ENCODE measurements at regions not wholly inside any gene's neighbourhood (a gene's known extent, or its start where the extent isn't known, plus 50 kb on each side); places are given as distances from the start of the nearest gene placed in this dataset.

DNA sequence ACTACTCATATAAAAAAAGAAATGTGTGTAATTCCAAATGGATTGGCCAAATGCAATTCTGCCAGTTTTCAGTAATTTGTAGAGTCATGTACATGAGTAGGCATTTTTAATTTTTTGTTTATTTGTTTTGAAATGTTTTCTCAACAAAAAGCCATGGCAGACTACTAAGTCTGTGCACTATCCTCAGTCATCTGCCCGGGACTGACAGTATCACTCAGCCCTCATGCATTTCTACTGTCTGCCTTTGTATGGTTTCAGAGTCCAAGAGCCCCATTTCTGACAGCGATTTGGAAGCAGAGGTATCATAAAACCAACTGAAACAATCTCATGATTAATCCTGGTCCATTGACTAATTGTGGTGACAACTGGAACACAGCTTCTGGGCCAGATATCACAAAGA lies 109.9 kb upstream of the NYAP2 start:
- dilution Hi-C loops (cut with MboI; ENCODE audit: extremely low pct_ligation_motif_present, low sequenced_read_pairs): no loop called here
- no peak for FAIRE-seq
- no peak overlapping the region for H3K27ac ChIP-seq (ENCODE audit: control insufficient read depth, insufficient read depth, low read length)

DNA sequence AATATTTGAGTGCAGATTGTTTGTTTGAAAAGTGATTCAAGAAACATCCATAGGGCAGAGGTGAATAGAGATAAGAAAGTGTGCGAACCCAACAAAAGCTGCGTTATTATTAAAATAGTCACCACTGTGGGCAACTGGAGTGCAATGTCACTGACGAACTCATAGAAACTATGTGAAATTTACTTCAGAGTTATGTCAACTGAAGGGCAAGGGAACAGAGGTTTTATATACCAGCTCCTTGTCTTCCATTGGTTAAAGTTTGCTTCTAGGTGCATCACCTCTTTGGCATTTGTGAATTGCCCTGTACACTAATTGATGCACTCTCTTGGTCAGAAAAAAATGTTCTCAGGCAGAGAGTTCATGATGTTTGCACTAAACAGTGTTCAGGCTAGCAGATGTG lies 110.5 kb upstream of the NYAP2 start:
- H3K4me2 ChIP-seq (ENCODE audit: control insufficient read depth, extremely low read depth, insufficient read depth, low read depth, low read length): no peak overlapping the region
- DNase-seq (ENCODE audit: low read depth, low spot score) (no peak), FAIRE-seq (no peak)
- H3K4me3 ChIP-seq (ENCODE audit: control insufficient read depth in 2 of 3, extremely low read depth in 1 of 3, insufficient read depth in 2 of 3, low read depth in 1 of 3, low read length in 3 of 3): no peak overlapping the region
- H3K79me2 ChIP-seq (ENCODE audit: control insufficient read depth, insufficient read depth, low read length): no peaks in the 10 kb centered on the region
- no peaks in the 10 kb centered on the region for H3K36me3 ChIP-seq (ENCODE audit: control insufficient read depth in 2 of 2, extremely low read depth in 1 of 2, insufficient read depth in 2 of 2, low read length in 2 of 2)
- TF ChIP-seq, protein P1, sequence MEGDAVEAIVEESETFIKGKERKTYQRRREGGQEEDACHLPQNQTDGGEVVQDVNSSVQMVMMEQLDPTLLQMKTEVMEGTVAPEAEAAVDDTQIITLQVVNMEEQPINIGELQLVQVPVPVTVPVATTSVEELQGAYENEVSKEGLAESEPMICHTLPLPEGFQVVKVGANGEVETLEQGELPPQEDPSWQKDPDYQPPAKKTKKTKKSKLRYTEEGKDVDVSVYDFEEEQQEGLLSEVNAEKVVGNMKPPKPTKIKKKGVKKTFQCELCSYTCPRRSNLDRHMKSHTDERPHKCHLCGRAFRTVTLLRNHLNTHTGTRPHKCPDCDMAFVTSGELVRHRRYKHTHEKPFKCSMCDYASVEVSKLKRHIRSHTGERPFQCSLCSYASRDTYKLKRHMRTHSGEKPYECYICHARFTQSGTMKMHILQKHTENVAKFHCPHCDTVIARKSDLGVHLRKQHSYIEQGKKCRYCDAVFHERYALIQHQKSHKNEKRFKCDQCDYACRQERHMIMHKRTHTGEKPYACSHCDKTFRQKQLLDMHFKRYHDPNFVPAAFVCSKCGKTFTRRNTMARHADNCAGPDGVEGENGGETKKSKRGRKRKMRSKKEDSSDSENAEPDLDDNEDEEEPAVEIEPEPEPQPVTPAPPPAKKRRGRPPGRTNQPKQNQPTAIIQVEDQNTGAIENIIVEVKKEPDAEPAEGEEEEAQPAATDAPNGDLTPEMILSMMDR (optimal IDR thresholded peaks at IDR 0.05 in 1 of 3, IDR thresholded peaks at IDR 0.05 in 1 of 3, conservative IDR thresholded peaks at IDR 0.05 in 1 of 3; ENCODE audit: extremely low read depth in 1 of 3, insufficient read depth in 2 of 3, low read length in 3 of 3): no peak
- TF ChIP-seq EZH2 (IDR thresholded peaks at IDR 0.05; ENCODE audit: low read length): no peak
- no peak overlapping the region for H3K27ac ChIP-seq (ENCODE audit: control insufficient read depth, insufficient read depth, low read length)
- no peak overlapping the region for H3K9ac ChIP-seq (ENCODE audit: control insufficient read depth, extremely low read depth, insufficient read depth, low read length)
- no peak overlapping the region for H2AFZ ChIP-seq (ENCODE audit: control insufficient read depth, low read length)
- H3K27me3 ChIP-seq (ENCODE audit: control insufficient read depth, extremely low read depth, insufficient read depth, low read length): no peaks in the 10 kb centered on the region
- no peaks in the 10 kb centered on the region for H3K4me1 ChIP-seq (ENCODE audit: control insufficient read depth, extremely low read depth, insufficient read depth, low read length)
- H3K9me3 ChIP-seq (ENCODE audit: control insufficient read depth, low read depth, low read length): no peaks in the 10 kb centered on the region
- H4K20me1 ChIP-seq (ENCODE audit: control insufficient read depth, extremely low read depth, insufficient read depth, low read length): no peaks in the 10 kb centered on the region
- no peaks in the 10 kb centered on the region for H3K9me1 ChIP-seq (ENCODE audit: control insufficient read depth, extremely low read depth, insufficient read depth, low read length)
- dilution Hi-C loops (cut with MboI; ENCODE audit: extremely low pct_ligation_motif_present, low sequenced_read_pairs): no loop called here

More for the DNA sequence above, 109.9 kb upstream of the NYAP2 start:
- H3K9me3 ChIP-seq (ENCODE audit: control insufficient read depth, low read depth, low read length): no peaks in the 10 kb centered on the region
- H3K9ac ChIP-seq (ENCODE audit: control insufficient read depth, extremely low read depth, insufficient read depth, low read length): no peak overlapping the region
- H3K4me3 ChIP-seq (ENCODE audit: control insufficient read depth in 2 of 3, extremely low read depth in 1 of 3, insufficient read depth in 2 of 3, low read depth in 1 of 3, low read length in 3 of 3): no peak overlapping the region
- no peaks in the 10 kb centered on the region for H3K4me1 ChIP-seq (ENCODE audit: control insufficient read depth, extremely low read depth, insufficient read depth, low read length)
- no peaks in the 10 kb centered on the region for H3K27me3 ChIP-seq (ENCODE audit: control insufficient read depth, extremely low read depth, insufficient read depth, low read length)
- H4K20me1 ChIP-seq (ENCODE audit: control insufficient read depth, extremely low read depth, insufficient read depth, low read length): no peaks in the 10 kb centered on the region
- DNase-seq (ENCODE audit: low read depth, low spot score): no peak
- no peak overlapping the region for H3K4me2 ChIP-seq (ENCODE audit: control insufficient read depth, extremely low read depth, insufficient read depth, low read depth, low read length)
- no peak overlapping the region for H2AFZ ChIP-seq (ENCODE audit: control insufficient read depth, low read length)
- no peaks in the 10 kb centered on the region for H3K36me3 ChIP-seq (ENCODE audit: control insufficient read depth in 2 of 2, extremely low read depth in 1 of 2, insufficient read depth in 2 of 2, low read length in 2 of 2)
- H3K9me1 ChIP-seq (ENCODE audit: control insufficient read depth, extremely low read depth, insufficient read depth, low read length): no peaks in the 10 kb centered on the region
- TF ChIP-seq, protein P1 (optimal IDR thresholded peaks at IDR 0.05 in 1 of 3, IDR thresholded peaks at IDR 0.05 in 1 of 3, conservative IDR thresholded peaks at IDR 0.05 in 1 of 3; ENCODE audit: extremely low read depth in 1 of 3, insufficient read depth in 2 of 3, low read length in 3 of 3): no peak
- no peak for TF ChIP-seq EZH2 (IDR thresholded peaks at IDR 0.05; ENCODE audit: low read length)
- H3K79me2 ChIP-seq (ENCODE audit: control insufficient read depth, insufficient read depth, low read length): no peaks in the 10 kb centered on the region

Data from keratinocyte (primary cell).